Keratinocyte (primary cell): ENCODE measurements at regions not wholly inside any gene's neighbourhood (a gene's known extent, or its start where the extent isn't known, plus 50 kb on each side); places are given as distances from the start of the nearest gene placed in this dataset.

Experiments used
- DNase-seq: peaks from one replicate; pipeline ENCODE4 v3.0.0-alpha.2; 2011; ENCODE audit warnings: low read depth, missing footprints, low spot score
- FAIRE-seq: peaks from 2 replicates; lab custom pipeline; 2011; peaks lifted over from hg19 to GRCh38; lab: Jason Lieb, UNC
- H2AFZ ChIP-seq: 2 replicates; pipeline ENCODE4 v1.6.0; 2012; ENCODE audit warnings: low read length, control low read depth, inconsistent platforms; ENCODE audit not compliant: control insufficient read depth
- H3K27ac ChIP-seq: 2 replicates; pipeline ENCODE4 v1.5.1; 2011; ENCODE audit warnings: low read length; ENCODE audit not compliant: control insufficient read depth, insufficient read depth
- H3K27me3 ChIP-seq: 3 replicates; pipeline ENCODE4 v1.6.0; 2011; ENCODE audit warnings: low read length; ENCODE audit not compliant: control insufficient read depth, insufficient read depth; ENCODE audit errors: extremely low read depth
- H3K36me3 ChIP-seq, 2 experiments: 2 replicates in 1 of 2; 3 replicates in 1 of 2; pipeline ENCODE4 v1.5.1; 2011; ENCODE audit warnings: low read length in 2 of 2, mild to moderate bottlenecking in 1 of 2; ENCODE audit not compliant: control insufficient read depth in 2 of 2, insufficient read depth in 2 of 2; ENCODE audit errors: extremely low read depth in 1 of 2
- H3K4me1 ChIP-seq: 3 replicates; pipeline ENCODE4 v1.5.1; 2011; ENCODE audit warnings: low read length; ENCODE audit not compliant: control insufficient read depth, insufficient read depth; ENCODE audit errors: extremely low read depth
- H3K4me2 ChIP-seq: 3 replicates; pipeline ENCODE4 v1.6.0; 2011; ENCODE audit warnings: low read depth, low read length; ENCODE audit not compliant: control insufficient read depth, insufficient read depth; ENCODE audit errors: extremely low read depth
- H3K4me3 ChIP-seq, 3 experiments: fragments of 200-600 bp in 1 of 3; sonication (generic) in 1 of 3; 2 replicates in 2 of 3; 3 replicates in 1 of 3; pipeline ENCODE4 v1.5.1; 2011 to 2016; ENCODE audit warnings: low read length in 3 of 3, mild to moderate bottlenecking in 3 of 3, control low read depth in 2 of 3, inconsistent platforms in 1 of 3, low read depth in 1 of 3, mixed read lengths in 1 of 3, mixed run types in 1 of 3, moderate library complexity in 1 of 3; ENCODE audit not compliant: control insufficient read depth in 2 of 3, insufficient read depth in 2 of 3; ENCODE audit errors: extremely low read depth in 1 of 3
- H3K79me2 ChIP-seq: 2 replicates; pipeline ENCODE4 v1.6.0; 2012; ENCODE audit warnings: low read length; ENCODE audit not compliant: control insufficient read depth, insufficient read depth
- H3K9ac ChIP-seq: 3 replicates; pipeline ENCODE4 v1.6.0; 2011; ENCODE audit warnings: low read length; ENCODE audit not compliant: control insufficient read depth, insufficient read depth; ENCODE audit errors: extremely low read depth
- H3K9me1 ChIP-seq: 3 replicates; pipeline ENCODE4 v1.6.0; 2011; ENCODE audit warnings: low read length; ENCODE audit not compliant: control insufficient read depth, insufficient read depth; ENCODE audit errors: extremely low read depth
- H3K9me3 ChIP-seq: 2 replicates; pipeline ENCODE4 v1.5.1; 2012; ENCODE audit warnings: low read depth, low read length; ENCODE audit not compliant: control insufficient read depth
- H4K20me1 ChIP-seq: 3 replicates; pipeline ENCODE4 v1.6.0; 2011; ENCODE audit warnings: low read length; ENCODE audit not compliant: control insufficient read depth, insufficient read depth; ENCODE audit errors: extremely low read depth
- CTCF ChIP-seq, 3 experiments: IDR thresholded peaks in 1 of 3; conservative IDR thresholded peaks in 1 of 3; optimal IDR thresholded peaks in 1 of 3; 2 replicates in 2 of 3; 3 replicates in 1 of 3; pipeline versions ENCODE3 to v1.5.1; 2011; ENCODE audit warnings: low read length in 3 of 3, mild to moderate bottlenecking in 3 of 3, moderate library complexity in 2 of 3, control low read depth in 1 of 3, inconsistent platforms in 1 of 3; ENCODE audit not compliant: insufficient read depth in 2 of 3; ENCODE audit errors: extremely low read depth in 1 of 3
- EZH2 ChIP-seq: IDR thresholded peaks from one replicate; pipeline ENCODE4 v1.6.1; 2012; ENCODE audit warnings: inconsistent platforms, mild to moderate bottlenecking, low read length, moderate library complexity
- dilution Hi-C: fragments of 300-500 bp; cut with MboI; formaldehyde crosslinking; loops from one replicate; pipeline ENCODE4 v1.7.0; 2020; ENCODE audit warnings: low sequenced_read_pairs; ENCODE audit not compliant: extremely low pct_ligation_motif_present

- TF ChIP-seq EZH2 (no peak), CTCF (optimal IDR thresholded peaks at IDR 0.05 in 1 of 3, IDR thresholded peaks at IDR 0.05 in 1 of 3, conservative IDR thresholded peaks at IDR 0.05 in 1 of 3; ENCODE audit: extremely low read depth in 1 of 3, insufficient read depth in 2 of 3, low read length in 3 of 3) (no peak)
- Histone ChIP-seq H3K27me3 (no peaks in the 10 kb centered on the region), H3K4me1 (no peaks in the 10 kb centered on the region), H3K4me3 (no peak overlapping the region), H3K79me2 (no peaks in the 10 kb centered on the region), H3K27ac (no peak overlapping the region), H3K9me1 (no peaks in the 10 kb centered on the region), H4K20me1 (no peaks in the 10 kb centered on the region), H3K9me3 (no peaks in the 10 kb centered on the region), H3K4me2 (no peak overlapping the region), H3K36me3 (no peaks in the 10 kb centered on the region), H3K9ac (no peak overlapping the region), H2AFZ (no peak overlapping the region)
- FAIRE-seq (no peak), DNase-seq (no peak)
- dilution Hi-C loops: no loop called here
Measured at GRCh38 chr16:72355561-72355960, 183.6 kb upstream of the PMFBP1 start.

GRCh38 chr16:72349719-72350118 lies 177.8 kb upstream of the PMFBP1 start:
- FAIRE-seq (no peak), DNase-seq (no peak)
- Histone ChIP-seq H3K36me3 (no peaks in the 10 kb centered on the region), H3K9ac (no peak overlapping the region), H3K9me1 (no peaks in the 10 kb centered on the region), H3K27ac (no peak overlapping the region), H3K4me3 (no peak overlapping the region), H3K79me2 (no peaks in the 10 kb centered on the region), H2AFZ (no peak overlapping the region), H4K20me1 (no peaks in the 10 kb centered on the region), H3K4me2 (no peak overlapping the region), H3K27me3 (no peaks in the 10 kb centered on the region), H3K9me3 (no peaks in the 10 kb centered on the region), H3K4me1 (no peaks in the 10 kb centered on the region)
- dilution Hi-C loops: no loop called here
- no peak for TF ChIP-seq CTCF (optimal IDR thresholded peaks at IDR 0.05 in 1 of 3, IDR thresholded peaks at IDR 0.05 in 1 of 3, conservative IDR thresholded peaks at IDR 0.05 in 1 of 3; ENCODE audit: extremely low read depth in 1 of 3, insufficient read depth in 2 of 3, low read length in 3 of 3)
- TF ChIP-seq EZH2: no peak
